NB4 (cell line): ENCODE measurements at regions not wholly inside any gene's neighbourhood (a gene's known extent, or its start where the extent isn't known, plus 50 kb on each side); places are given as distances from the start of the nearest gene placed in this dataset.

ENCODE experiments used
- DNase-seq: peaks from one replicate; pipeline ENCODE4 v3.0.0; 2010; ENCODE audit warnings: low read depth
- H3K4me3 ChIP-seq: one replicate; pipeline ENCODE4 v1.5.1; 2011; ENCODE audit warnings: mild to moderate bottlenecking, low read depth, low read length, moderate library complexity
- CTCF ChIP-seq: IDR thresholded peaks from one replicate; pipeline ENCODE4 v1.5.1; 2012; ENCODE audit warnings: low read depth, low read length
- MAX ChIP-seq: IDR thresholded peaks from 2 replicates; pipeline ENCODE4 v1.6.1; 2011; ENCODE audit warnings: low read depth, low read length
- MYC ChIP-seq: IDR thresholded peaks from 2 replicates; pipeline ENCODE4 v1.6.1; 2011; ENCODE audit warnings: low read depth, low read length
- POLR2A ChIP-seq: IDR thresholded peaks from 2 replicates; pipeline ENCODE4 v1.6.1; 2011; ENCODE audit warnings: mild to moderate bottlenecking; ENCODE audit not compliant: insufficient read length; ENCODE audit errors: extremely low read depth

GRCh38 chr14:51318813-51319597, 79.0 kb downstream of the TMX1 start:
- DNase-seq: no peak
- no peak overlapping the region for H3K4me3 ChIP-seq
- no peak for TF ChIP-seq POLR2A
- no peak for TF ChIP-seq CTCF

GRCh38 chr14:51321036-51321435, 81.0 kb downstream of the TMX1 start:
- DNase-seq: no peak
- no peak overlapping the region for H3K4me3 ChIP-seq
- no peak for TF ChIP-seq POLR2A
- TF ChIP-seq CTCF: no peak
- TF ChIP-seq MAX: no peak
- TF ChIP-seq MYC: no peak

GRCh38 chr14:51323492-51323891, 83.4 kb downstream of the TMX1 start:
- H3K4me3 ChIP-seq: no peak overlapping the region
- TF ChIP-seq MYC (no peak), MAX (no peak), CTCF (no peak), POLR2A (no peak)
- DNase-seq: no peak

GRCh38 chr14:51327376-51327775, 87.3 kb downstream of the TMX1 start:
- no peak for DNase-seq
- no peak overlapping the region for H3K4me3 ChIP-seq
- TF ChIP-seq MYC (no peak), MAX (no peak), POLR2A (no peak), CTCF (no peak)

- H3K4me3 ChIP-seq: no peak overlapping the region
- DNase-seq: no peak
- TF ChIP-seq CTCF: no peak
- no peak for TF ChIP-seq MYC
- TF ChIP-seq POLR2A: no peak
- TF ChIP-seq MAX: no peak
Observed at GRCh38 chr14:51328064-51328771, 88.2 kb downstream of the TMX1 start.

GRCh38 chr14:51328772-51329353, 88.8 kb downstream of the TMX1 start:
- no peak overlapping the region for H3K4me3 ChIP-seq
- DNase-seq: no peak
- TF ChIP-seq MAX (no peak), POLR2A (no peak), MYC (no peak), CTCF (no peak)
